ENCODE measurements at regions not wholly inside any gene's neighbourhood (a gene's known extent, or its start where the extent isn't known, plus 50 kb on each side); places are given as distances from the start of the nearest gene placed in this dataset.

GRCh38 chr6:92826633-92827032, 592.7 kb downstream of the EPHA7 start:
- DNase-seq (ENCODE audit: low spot score), result no peak

DNA sequence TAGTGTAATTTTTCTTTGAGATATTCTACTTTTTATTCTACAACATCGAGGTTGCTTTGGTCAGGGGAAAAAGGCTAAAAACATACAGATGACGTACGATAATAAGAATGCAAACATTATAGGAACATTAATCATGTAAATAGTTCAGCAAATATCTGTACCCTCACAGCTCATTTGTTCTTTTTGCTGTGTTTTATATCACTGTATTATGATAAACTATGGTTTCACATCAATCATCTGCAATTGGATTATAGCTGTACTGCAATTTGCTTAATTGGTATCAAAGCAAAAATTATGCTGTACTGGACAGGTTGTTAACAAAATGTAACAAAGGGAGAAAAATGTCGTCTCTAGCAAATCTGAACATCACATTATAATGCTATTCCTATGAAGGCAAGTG, 597.1 kb downstream of the EPHA7 start:
- DNase-seq (ENCODE audit: low spot score), result no peak

DNA sequence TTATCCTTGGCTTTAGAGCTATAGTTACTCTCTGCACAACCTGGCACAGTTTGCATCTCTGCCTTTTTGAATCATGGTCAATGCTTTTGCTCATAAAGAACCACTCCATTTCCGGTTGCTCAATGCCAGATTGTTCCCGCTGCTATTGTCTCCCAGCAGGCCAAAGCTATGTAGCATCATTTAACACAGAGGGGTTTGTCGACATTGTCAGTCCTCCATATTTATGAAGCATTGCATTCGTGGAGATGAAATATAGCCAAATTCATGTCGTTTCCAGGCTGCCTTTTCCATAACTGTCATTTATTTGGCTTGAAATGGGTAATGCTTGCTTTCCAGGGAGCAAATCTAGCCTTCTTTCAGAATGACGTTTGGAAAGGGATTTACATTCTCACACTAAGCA, 598.8 kb downstream of the EPHA7 start:
- DNase-seq (ENCODE audit: low spot score), result no peak

DNA sequence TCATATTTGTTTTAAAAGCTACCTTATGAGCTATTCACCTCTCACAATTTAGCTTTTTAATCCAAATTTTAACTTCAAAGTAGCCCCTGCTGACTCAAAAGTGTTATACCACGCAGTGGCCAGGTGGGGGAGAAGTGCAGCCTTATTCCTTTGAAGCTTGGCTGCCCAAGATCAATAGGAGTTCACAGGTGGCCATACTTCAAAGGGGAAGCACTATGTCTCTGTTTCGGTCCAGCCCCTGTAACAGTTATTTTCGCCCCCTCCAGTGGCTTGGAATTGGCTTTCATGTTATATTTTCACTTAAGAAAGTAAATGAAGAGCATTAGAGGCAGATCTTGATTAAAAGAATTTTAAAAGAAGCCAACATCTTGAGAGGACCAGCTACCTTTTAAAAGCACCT, 608.4 kb downstream of the EPHA7 start:
- no peak for DNase-seq (ENCODE audit: low spot score)

DNA sequence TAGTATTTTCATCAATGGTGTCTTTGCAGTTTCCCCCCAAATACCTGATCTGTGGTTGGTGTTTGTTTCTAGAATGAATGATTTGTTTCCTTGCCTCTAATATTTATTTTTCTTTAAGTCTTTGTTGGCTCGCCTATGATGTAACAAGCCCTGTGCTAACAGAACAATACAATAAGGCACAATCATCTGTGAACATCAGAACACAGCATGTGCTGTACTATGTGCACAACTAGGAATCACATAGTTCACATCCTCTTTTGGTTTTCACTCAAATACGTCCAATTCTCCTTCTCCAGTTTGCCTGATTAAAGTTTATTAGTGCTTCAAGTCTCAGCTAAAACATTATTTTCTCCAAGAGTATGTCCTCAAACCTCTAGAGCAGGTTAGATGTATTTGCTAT, 613.1 kb downstream of the EPHA7 start:
- DNase-seq (ENCODE audit: low spot score), result no peak

DNA sequence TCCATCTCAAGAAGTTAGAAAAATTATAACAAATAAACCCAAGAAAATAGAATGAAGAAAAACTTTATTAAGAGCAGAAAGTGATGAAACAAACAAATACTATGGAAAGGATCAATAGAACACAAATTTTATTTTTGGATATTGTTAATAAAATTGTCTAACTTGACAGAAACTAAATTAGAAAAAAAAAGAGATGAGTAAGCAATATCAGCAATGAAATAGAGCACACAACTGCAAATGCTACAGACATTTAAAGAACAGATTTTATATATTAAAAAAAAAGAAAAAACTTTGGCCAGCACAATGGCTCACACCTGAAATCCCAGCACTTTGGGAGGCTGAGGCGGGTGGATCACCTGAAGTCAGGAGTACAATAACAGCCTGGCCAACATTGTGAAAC, 628.0 kb downstream of the EPHA7 start:
- DNase-seq (ENCODE audit: low spot score), result no peak

- DNase-seq (ENCODE audit: low spot score), result no peak
These were observed 629.0 kb downstream of the EPHA7 start for GRCh38 chr6:92790381-92790780.

DNA sequence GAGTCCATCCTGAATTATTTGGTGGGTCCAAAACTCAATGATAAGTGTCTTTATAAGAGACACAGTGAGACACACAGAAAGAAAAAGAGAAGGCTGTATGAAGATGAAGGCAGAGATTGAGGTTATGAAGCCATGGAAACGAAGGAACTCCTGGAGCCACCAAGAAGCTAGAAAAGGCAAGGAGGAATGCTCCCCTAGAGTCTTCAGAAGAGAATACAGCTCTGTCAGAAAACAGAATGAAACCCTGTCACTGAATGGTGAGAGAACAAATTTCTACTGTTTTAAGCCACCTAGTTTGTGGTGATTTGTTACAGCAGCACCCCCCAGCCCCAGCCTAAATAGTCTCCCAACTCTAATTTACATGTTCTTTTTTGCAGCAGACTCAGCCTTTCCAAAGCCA, 635.1 kb downstream of the EPHA7 start:
- no peak for DNase-seq (ENCODE audit: low spot score)

GRCh38 chr6:92779746-92780145, 639.6 kb downstream of the EPHA7 start:
- peak; percentile 17 for DNase-seq (ENCODE audit: low spot score)

DNA sequence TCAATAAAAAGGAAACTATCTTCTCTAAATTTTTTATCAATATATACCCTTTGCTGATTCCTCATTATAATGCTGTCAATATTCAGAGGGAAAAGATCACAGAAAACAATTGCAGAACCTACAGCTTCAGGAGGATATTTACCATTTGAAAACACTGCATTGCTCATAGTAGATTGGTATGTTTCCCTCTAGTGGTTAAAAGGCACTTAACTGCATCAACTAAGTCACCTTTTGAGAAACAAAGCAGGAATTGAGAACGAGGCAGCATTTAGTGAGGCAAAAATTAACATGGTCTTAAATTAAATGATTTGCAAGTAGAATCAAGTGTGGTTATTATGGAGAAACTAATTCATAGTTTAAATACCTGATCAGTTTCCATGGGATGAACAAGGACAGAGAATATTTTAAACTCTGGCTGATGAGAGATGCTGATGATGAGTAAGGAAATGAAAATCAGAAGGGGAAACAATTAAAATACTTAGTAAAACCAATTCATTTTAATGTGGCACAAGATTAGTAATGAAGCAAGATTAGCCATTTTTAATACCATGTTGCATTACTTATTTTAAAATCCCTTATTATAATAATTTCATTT, 642.1 kb downstream of the EPHA7 start:
- DNase-seq (ENCODE audit: low spot score), result peak; percentile 24

GRCh38 chr6:92770540-92770939, 648.8 kb downstream of the EPHA7 start:
- DNase-seq (ENCODE audit: low spot score), result no peak

- DNase-seq (ENCODE audit: low spot score), result no peak
These were observed 652.3 kb downstream of the EPHA7 start for GRCh38 chr6:92767101-92767500.

DNA sequence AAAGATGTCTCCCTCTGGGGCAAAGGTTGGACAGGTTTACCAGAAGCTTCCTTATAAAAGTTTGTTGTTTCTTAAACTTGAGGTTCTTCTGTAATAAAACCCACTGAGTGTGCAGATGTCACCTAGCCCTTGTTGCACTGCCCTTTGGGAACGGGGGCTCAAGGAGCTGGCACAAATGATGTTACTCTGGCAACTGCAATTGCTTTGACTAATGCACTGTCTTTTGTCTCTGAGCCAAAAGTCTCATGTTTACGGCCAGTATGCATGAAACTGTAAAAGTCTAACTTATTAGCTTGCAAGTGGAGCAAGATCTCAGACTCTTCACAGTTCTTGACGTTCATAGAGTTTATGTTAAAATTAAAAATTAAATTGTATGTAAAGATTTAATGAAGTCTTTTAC, 655.7 kb downstream of the EPHA7 start:
- no peak for DNase-seq (ENCODE audit: low spot score)

GRCh38 chr6:92763274-92763584, 656.1 kb downstream of the EPHA7 start:
- DNase-seq (ENCODE audit: low spot score), result no peak

- no peak for DNase-seq (ENCODE audit: low spot score)
These were observed 656.7 kb downstream of the EPHA7 start for GRCh38 chr6:92762443-92763273.

DNA sequence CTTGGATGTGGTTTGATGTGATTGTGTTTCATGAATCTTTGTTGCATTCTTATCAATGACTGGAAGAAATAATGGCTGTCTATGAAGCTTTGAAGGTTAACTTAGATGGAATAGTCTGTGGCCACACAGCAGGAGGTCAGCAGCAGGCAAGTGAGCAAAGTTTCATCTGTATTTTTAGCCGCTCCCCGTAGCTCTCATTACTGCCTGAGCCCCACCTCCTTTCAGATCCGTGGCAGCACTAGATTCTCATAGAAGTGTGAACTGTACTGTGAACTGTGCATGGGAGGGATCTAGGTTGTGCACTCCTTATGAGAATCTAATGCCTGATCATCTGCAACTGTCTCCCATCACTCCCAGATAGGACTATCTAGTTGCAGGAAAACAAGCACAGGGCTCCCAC, 660.2 kb downstream of the EPHA7 start:
- no peak for DNase-seq (ENCODE audit: low spot score)

DNA sequence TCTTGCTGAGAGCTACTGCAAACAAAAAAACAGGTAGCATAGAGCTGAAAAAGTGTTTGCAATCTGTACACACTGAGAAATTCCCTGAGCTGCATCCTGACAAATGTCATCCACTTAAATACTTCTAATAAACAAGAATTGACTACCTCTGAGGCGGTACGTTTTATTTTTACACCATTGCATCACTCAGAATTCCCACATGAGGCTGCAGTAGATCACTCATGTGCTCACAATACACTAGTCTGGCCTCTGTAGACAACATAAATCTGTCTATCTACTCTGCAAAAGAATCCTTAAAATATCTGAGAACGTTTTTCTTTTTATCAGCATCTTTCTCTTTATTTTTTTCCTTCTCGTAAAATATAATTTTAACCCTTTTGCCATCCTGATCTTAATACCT, 661.4 kb downstream of the EPHA7 start:
- DNase-seq (ENCODE audit: low spot score), result no peak

- no peak for DNase-seq (ENCODE audit: low spot score)
These were observed 662.4 kb downstream of the EPHA7 start for GRCh38 chr6:92756912-92757311.

DNA sequence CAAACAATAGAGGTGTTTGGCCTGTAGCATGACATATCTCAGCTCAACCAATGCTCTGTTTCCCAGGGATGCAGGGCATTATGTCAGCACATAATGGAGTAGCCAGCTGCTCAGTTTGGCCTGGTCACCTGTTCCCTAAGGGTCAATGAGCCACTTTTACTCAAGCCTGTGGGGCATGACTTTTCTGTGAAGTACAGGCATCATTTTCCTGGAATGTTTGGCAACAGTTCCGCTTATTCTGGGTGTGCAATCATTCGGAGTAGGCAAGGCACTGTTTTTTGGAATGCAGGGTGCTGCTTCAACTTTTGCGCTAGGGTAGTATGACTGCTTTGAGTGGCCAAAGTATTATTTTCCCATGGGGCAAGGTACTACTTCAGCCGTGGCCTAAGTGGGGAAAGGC, 665.4 kb downstream of the EPHA7 start:
- DNase-seq (ENCODE audit: low spot score), result no peak

DNA sequence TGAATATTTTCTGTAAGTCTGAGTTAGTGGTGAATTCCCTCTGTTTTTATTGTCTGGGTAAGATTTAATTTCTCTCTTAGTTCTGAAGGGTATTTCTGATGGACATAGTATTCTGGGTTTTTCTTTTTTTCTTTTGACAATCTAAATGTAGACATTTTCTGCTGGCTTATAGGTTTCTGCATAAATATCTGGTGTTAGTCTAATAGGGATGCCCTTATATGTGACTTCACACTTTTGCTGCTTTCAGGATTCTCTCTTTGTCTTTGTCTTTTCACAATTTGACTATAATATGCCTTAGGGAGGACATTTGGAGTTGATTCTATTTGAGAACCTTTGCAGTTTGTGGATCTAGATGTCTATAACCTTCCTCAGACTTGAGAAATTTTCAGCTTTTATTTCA, 667.2 kb downstream of the EPHA7 start:
- DNase-seq (ENCODE audit: low spot score), result no peak

DNA sequence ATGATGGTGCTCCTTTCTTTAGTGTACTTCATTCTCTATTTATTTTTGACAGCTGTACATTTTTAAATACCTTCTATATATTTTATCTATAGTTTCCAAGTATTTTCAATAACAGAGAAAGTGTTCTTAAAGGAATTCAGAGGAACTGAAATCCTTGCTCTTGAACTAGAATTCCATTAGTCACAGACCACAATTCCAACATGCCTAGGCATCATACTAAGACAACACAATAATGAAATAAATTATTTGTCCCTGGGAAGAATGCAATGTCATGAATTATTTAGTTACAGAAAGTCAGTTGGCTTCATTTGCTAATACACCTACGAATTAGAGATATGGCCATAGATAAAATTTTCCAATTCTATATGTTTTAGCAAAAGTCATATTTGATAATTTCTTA, 671.2 kb downstream of the EPHA7 start:
- no peak for DNase-seq (ENCODE audit: low spot score)

GRCh38 chr6:92737983-92738382, 681.4 kb downstream of the EPHA7 start:
- DNase-seq (ENCODE audit: low spot score), result no peak

DNA sequence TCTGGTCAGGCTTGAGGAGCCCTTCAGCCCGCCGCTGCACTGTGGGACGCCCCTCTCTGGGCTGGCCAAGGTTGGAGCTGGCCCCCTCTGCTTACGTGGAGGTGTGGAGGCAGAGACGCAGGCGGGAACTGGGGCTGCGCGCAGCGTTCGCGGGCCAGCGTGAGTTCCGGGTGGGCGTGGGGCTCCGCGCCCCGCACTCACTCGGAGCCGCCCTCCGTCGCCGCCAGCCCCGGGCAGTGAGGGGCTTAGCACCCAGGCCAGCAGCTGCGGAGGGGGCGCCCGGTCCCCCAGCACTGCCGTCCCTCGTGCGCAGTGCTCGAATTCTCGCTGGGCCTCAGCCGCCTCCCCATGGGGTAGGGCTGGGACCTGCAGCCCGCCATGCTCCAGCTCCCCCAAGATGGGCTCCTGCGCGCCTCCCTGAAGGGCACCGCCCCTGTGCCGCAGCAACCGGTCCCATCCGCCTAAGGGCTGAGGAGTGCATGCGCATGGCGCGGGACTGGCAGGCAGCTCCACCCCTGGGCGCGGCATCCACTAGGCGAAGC, 695.9 kb downstream of the EPHA7 start:
- DNase-seq (ENCODE audit: low spot score), result no peak

DNA sequence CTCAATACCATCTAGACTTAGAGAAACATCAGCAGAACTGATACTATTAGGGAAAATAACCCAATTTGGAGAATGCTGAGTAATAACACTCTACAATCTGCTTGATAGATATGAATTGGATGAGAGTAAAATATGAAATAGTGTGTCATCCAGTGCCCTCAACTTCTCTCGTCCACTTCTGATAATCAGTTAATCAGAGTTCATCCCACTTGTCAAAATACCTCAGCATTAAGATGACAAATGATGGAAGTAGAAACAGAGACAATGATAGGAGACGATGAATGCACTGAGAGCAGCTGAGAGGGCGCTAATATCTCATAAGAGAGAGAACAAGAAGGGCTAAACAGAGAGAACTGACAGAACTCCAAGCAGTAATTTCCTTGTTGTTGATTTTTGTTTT, 699.6 kb downstream of the EPHA7 start:
- no peak for DNase-seq (ENCODE audit: low spot score)

Measured in globus pallidus (tissue), 1 donor.